Bronchial epithelial cell (primary cell): ENCODE measurements at regions not wholly inside any gene's neighbourhood (a gene's known extent, or its start where the extent isn't known, plus 50 kb on each side); places are given as distances from the start of the nearest gene placed in this dataset.
"Not testable (repeated sequence)": the region's sequence is repeated elsewhere in the genome, so short reads cannot be mapped to it uniquely, and the experiment has no call there.

Experiments
- DNase-seq: peaks from one replicate; pipeline ENCODE4 v3.0.0-alpha.2; 2010; ENCODE audit warnings: low read depth
- FAIRE-seq: peaks from 2 replicates; lab custom pipeline; 2011; peaks lifted over from hg19 to GRCh38; lab: Jason Lieb, UNC
- H3K27me3 ChIP-seq: 2 replicates; pipeline ENCODE4 v1.5.1; 2011; ENCODE audit warnings: low read length; ENCODE audit not compliant: control insufficient read depth, insufficient read depth
- H3K36me3 ChIP-seq: 2 replicates; pipeline ENCODE4 v1.5.1; 2011; ENCODE audit warnings: low read length; ENCODE audit not compliant: control insufficient read depth, insufficient read depth
- H3K4me3 ChIP-seq: 2 replicates; pipeline ENCODE4 v1.5.1; 2011; ENCODE audit warnings: mild to moderate bottlenecking, low read depth, low read length, control low read depth

DNA sequence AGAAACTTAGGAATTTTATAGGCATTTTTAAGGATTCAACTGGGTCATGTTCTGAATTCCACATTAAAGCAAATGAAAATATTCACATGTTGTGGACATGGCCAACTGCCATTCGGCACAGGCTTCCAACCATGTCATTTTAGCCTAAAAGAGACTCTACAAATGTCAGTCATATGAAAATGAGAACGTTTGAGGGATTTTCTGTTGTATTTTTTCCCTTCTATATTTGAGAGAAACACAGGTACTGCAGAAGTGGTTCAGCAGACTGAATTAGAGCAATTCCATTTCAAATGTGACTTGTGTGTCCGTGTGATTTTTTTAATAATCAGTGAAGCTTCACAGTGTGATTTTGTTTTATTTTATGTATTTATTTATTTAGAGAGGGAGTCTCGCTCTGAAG is 124.3 kb downstream of the TP53TG3F start:
- not testable (repeated sequence) for H3K36me3 ChIP-seq, H3K27me3 ChIP-seq, H3K4me3 ChIP-seq, FAIRE-seq, DNase-seq

DNA sequence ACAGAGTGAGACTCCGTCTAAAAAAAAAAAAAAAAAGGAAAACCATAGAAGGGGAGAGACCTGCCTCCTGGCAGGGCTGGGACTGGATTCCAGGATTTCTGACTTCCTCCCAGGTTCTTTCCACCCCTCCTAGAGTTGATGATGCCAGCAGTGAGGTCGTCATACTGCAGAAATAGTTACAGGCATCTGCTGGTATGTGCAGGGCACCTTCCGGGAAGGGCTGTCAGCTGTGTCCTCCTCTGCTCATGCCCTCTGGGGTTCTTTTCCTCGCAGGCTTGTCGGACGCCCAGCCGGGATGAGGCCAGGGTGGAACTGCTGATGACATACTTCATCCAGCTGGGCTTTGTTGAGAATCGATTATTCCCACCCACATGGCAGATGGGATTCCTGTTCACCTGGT is 129.2 kb downstream of the TP53TG3F start:
- not testable (repeated sequence) for H3K27me3 ChIP-seq, FAIRE-seq

DNA sequence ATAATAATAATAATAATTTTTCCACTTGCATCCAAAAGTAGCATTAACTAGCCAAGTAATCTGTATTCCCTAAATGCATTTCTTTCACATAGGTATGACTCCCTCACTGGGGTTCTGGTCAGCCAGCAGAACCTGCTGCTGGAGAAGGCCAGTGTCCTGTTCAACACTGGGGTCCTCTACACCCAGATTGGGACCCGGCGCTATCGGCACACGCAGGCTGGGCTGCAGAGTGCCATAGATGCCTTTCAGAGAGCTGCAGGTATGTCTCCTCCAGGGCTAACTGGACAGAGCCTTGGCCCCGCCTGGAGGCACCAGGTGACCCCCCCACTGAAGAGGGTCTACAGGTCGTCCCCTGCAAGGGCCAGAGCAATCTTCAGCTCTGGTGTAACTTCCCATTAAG is 133.9 kb downstream of the TP53TG3F start:
- not testable (repeated sequence) for H3K4me3 ChIP-seq, FAIRE-seq, H3K36me3 ChIP-seq, DNase-seq, H3K27me3 ChIP-seq

More for the DNA sequence above, 129.2 kb downstream of the TP53TG3F start:
- H3K4me3 ChIP-seq, H3K36me3 ChIP-seq, DNase-seq: not testable (repeated sequence)

DNA sequence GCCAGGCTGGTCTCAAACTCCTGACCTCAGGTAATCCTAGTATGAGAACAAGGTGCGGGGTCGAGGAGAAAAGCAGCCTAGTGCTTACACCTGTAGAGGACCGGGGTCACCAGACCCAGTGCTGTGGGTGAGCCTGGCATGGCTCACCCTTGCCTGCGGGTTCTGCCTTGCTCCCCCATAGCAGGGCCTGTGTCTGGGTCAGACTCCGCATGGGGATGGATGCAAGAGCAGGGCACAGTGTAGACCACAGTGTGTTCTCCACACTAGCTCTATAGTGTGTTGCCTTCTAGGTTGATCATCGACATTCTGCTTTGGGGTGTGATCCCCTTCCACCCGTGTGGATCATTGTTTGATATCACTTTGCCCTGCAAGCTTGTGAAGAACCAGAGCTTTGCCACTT is 135.7 kb downstream of the TP53TG3F start:
- not testable (repeated sequence) for H3K27me3 ChIP-seq, DNase-seq, H3K36me3 ChIP-seq, H3K4me3 ChIP-seq
- FAIRE-seq, result peak; percentile 97

- H3K27me3 ChIP-seq, DNase-seq, H3K4me3 ChIP-seq, H3K36me3 ChIP-seq, FAIRE-seq: not testable (repeated sequence)
Observed at GRCh38 chr16:33601029-33601428, 141.6 kb downstream of the TP53TG3F start.

- DNase-seq, result peak; percentile 0
- H3K27me3 ChIP-seq, FAIRE-seq, H3K4me3 ChIP-seq, H3K36me3 ChIP-seq: not testable (repeated sequence)
Observed at GRCh38 chr16:33623535-33624077, 164.2 kb downstream of the TP53TG3F start.

DNA sequence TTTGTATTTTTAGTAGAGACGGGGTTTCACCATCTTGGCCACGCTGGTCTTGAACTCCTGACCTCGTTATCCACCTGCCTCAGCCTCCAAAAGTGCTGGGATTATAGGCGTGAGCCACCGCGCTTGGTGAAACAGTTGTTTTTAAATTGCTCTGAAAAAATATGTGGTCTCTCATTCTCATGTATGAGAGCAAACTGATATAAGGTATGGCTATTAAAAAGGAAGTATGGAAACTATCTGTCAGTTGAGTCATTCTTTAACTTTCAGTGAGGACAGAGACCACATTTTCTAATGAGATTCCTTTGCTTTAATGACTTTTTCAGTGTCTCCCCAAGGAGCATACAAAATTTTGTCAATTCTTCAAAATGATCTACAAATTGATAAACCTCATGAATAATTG is 169.5 kb downstream of the TP53TG3F start:
- not testable (repeated sequence) for FAIRE-seq, DNase-seq, H3K36me3 ChIP-seq, H3K27me3 ChIP-seq, H3K4me3 ChIP-seq

GRCh38 chr16:33631713-33632112 is 172.3 kb downstream of the TP53TG3F start:
- not testable (repeated sequence) for H3K27me3 ChIP-seq, H3K4me3 ChIP-seq, FAIRE-seq, H3K36me3 ChIP-seq
- peak; percentile 41 for DNase-seq

DNA sequence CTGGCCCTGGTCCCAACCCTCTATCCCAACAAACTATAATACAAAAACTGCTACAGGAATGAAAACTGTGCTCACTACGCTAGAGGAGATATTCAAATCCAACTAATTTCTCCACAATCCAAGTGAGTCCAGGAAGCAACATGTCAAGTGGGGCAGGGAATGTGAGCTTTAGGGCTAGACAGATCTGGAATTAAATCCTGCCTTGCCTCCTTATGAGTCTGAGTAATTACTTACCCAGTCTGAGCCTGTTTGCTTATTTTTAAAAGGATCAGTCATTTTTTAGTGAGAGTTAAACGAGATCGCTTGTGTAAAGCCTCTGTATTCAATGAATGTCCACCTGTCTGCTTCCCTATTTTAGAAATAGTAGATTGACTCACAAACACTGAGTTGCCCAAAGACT is 174.6 kb downstream of the TP53TG3F start:
- not testable (repeated sequence) for H3K36me3 ChIP-seq, H3K27me3 ChIP-seq, FAIRE-seq, H3K4me3 ChIP-seq
- peak; percentile 29 for DNase-seq

GRCh38 chr16:33636760-33637159 is 177.3 kb downstream of the TP53TG3F start:
- H3K4me3 ChIP-seq, FAIRE-seq, H3K27me3 ChIP-seq, H3K36me3 ChIP-seq, DNase-seq: not testable (repeated sequence)

GRCh38 chr16:33643270-33643669 is 183.9 kb downstream of the TP53TG3F start:
- not testable (repeated sequence) for FAIRE-seq, H3K27me3 ChIP-seq, H3K36me3 ChIP-seq, DNase-seq, H3K4me3 ChIP-seq

DNA sequence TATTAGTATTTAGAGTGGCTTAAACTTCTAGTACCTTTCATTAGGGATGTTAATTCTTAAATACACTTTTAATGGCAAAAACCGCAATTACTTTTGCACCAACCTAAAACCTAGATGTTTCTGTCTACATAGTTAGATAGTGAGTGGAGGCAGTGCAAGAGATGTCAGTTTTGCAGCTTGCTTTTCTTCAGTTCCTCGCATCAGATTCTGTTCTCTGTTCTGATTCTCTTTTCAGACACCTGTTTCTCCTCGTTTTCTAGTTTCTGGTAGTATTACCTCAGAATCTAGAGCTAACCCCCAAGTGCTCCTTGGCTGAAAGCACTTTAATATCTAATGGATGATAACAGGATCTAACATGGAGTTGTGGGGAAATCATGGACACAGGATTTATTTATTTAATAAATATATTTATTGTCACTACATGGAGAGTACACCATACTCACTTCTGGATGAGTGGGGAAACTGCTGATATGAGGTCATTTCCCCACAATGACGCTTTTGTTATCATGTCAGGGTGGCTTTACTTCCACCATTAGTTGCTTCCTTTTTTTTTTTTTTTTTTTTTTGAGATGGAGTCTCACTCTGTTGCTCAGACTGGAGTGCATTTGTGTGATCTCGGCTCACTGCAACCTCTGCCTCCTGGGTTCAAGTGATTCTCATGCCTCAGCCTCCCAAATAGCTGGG is 184.4 kb downstream of the TP53TG3F start:
- not testable (repeated sequence) for DNase-seq, H3K27me3 ChIP-seq, FAIRE-seq, H3K4me3 ChIP-seq, H3K36me3 ChIP-seq

DNA sequence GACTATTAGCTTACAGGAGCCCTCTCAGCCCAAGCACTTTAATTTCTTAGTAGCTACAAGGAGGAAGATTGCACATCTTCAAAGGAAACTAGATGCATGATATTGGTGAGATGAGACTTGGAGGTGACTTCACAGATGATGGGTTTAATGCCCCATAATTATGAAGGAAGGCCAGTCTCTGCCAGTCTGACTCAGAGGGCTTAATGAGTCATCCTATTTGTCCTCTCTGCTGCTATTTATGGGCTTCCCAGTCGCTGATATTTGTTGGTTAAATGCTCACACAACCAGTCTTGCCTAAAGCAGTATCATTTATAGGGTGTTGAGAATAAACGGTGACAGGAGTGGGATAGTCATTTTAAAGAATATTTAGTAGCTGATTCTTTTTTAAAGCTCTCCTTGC is 187.0 kb downstream of the TP53TG3F start:
- not testable (repeated sequence) for H3K36me3 ChIP-seq, H3K27me3 ChIP-seq, FAIRE-seq, H3K4me3 ChIP-seq
- peak; percentile 18 for DNase-seq

DNA sequence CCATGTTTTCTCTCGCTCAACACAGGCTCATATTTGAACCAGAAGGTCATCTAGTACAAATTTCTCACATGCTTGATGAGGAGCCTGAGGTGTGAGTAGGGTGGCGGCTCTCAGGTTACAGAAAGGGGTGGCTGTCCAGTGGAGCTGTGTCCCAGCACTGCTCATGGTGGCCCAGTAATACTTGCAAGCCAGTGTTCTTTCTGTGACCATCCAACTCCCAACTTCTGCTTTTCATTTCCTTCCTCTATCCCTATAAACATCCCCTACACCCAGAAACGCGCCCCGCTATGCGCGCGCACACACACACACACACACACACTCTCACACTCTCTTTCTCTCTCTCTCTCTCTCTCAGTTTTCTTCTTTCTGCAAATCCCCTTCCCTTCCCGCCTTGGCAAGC is 196.3 kb downstream of the TP53TG3F start:
- not testable (repeated sequence) for DNase-seq, H3K4me3 ChIP-seq, H3K36me3 ChIP-seq, FAIRE-seq, H3K27me3 ChIP-seq

DNA sequence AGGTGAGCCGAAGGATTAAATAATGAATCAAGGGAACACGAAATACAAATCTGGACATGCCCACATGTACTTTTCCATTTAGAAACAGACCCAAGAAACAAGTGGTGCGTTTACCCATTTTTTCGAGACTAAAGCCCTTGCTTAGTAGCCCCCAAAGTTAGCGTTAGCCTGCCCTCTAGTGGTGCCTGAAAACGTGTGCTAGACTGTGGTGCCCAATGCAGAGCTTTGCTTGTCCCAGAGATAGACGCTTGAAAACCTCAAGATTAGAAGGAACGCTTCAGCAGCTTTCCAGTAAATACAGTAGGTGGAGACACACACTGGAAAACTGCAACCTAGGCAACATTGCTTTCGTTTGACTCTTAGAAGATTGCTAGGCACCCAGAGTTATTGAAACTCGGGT is 197.0 kb downstream of the TP53TG3F start:
- not testable (repeated sequence) for DNase-seq, H3K4me3 ChIP-seq, H3K27me3 ChIP-seq, H3K36me3 ChIP-seq, FAIRE-seq
